A549 (cell line): ENCODE measurements at regions not wholly inside any gene's neighbourhood (a gene's known extent, or its start where the extent isn't known, plus 50 kb on each side); places are given as distances from the start of the nearest gene placed in this dataset.

Experiments used
- ATAC-seq, 2 experiments: fragments of 200-7000 bp in 1 of 2; fragments of >200 bp in 1 of 2; cut with Nextera tagmentation in 1 of 2; cut with Tn5 transposase in 1 of 2; 3 replicates each; pipeline versions ENCODE4 v1.8.0 to v1.9.1; 2018 to 2020; ENCODE audit warnings: mild to moderate bottlenecking in 1 of 2, moderate library complexity in 1 of 2
- CTCF ChIA-PET: fragments of 300-600 bp; sonication (Branson Sonifier 250); formaldehyde crosslinking; extraction: SDS; loops from one replicate; lab custom pipeline; 2021; ENCODE audit warnings: antibody characterized with exemption, inconsistent platforms; lab: Yijun Ruan, JAX
- POLR2A ChIA-PET: fragments of 350-600 bp; formaldehyde crosslinking; extraction: SDS; loops from one replicate; lab custom pipeline; 2021; ENCODE audit warnings: antibody characterized with exemption, inconsistent platforms; lab: Yijun Ruan, JAX
- DNase-seq, 2 experiments: peaks; one replicate each; pipeline versions ENCODE4 v3.0.0 to v3.0.0-alpha.2; 2011 to 2016; ENCODE audit warnings: low read depth in 1 of 2, low spot score in 1 of 2
- FAIRE-seq: peaks from 2 replicates; lab custom pipeline; 2011; peaks lifted over from hg19 to GRCh38; lab: Jason Lieb, UNC
- H3K27ac ChIP-seq, 2 experiments: fragments of >200 bp; sonication (Bioruptor Twin); formaldehyde crosslinking; 3 replicates each; pipeline ENCODE4 v1.5.1; 2016 to 2017
- H3K4me1 ChIP-seq: fragments of >200 bp; sonication (Bioruptor Twin); formaldehyde crosslinking; 3 replicates; pipeline ENCODE4 v1.6.1; 2016
- H3K4me2 ChIP-seq: fragments of >200 bp; sonication (Bioruptor Twin); formaldehyde crosslinking; 3 replicates; pipeline ENCODE4 v1.6.1; 2016
- H3K4me3 ChIP-seq: fragments of >200 bp; sonication (Bioruptor Twin); formaldehyde crosslinking; 3 replicates; pipeline ENCODE4 v1.5.1; 2016
- H3K9me3 ChIP-seq: fragments of >200 bp; sonication (Bioruptor Twin); formaldehyde crosslinking; 3 replicates; pipeline ENCODE4 v1.6.1; 2016
- BHLHE40 ChIP-seq: IDR thresholded peaks from 2 replicates; pipeline ENCODE4 v1.6.1; 2012; ENCODE audit warnings: low read depth, low read length, inconsistent platforms
- EHMT2 ChIP-seq: fragments of 200-600 bp; sonication (generic); IDR thresholded peaks from 2 replicates; pipeline ENCODE4 v1.6.1; 2016; ENCODE audit warnings: antibody characterized with exemption, low read depth, mild to moderate bottlenecking, moderate library complexity
- EP300 ChIP-seq, 2 experiments: fragments of >200 bp; sonication (Bioruptor Twin); formaldehyde crosslinking; IDR thresholded peaks; 2 replicates in 1 of 2; 3 replicates in 1 of 2; pipeline ENCODE4 v1.6.1; 2016 to 2017
- ESRRA ChIP-seq: fragments of 150-350 bp; IDR thresholded peaks from 2 replicates; pipeline ENCODE4 v1.6.1; 2014; ENCODE audit warnings: mild to moderate bottlenecking, low read length, borderline replicate concordance
- FOSL2 ChIP-seq, 2 experiments: fragments of 450-650 bp in 1 of 2; fragments of >200 bp in 1 of 2; sonication (Bioruptor Twin) in 1 of 2; formaldehyde crosslinking; IDR thresholded peaks; 2 replicates each; pipeline versions ENCODE4 v1.5.0 to v1.6.1; 2016 to 2020; ENCODE audit warnings: mild to moderate bottlenecking in 1 of 2, moderate library complexity in 1 of 2
- FOXS1 ChIP-seq: fragments of 250-450 bp; sonication (Bioruptor Pico); IDR thresholded peaks from 2 replicates; pipeline ENCODE4 v1.5.0; 2020; ENCODE audit warnings: mild to moderate bottlenecking, moderate library complexity
- HDAC2 ChIP-seq: fragments of 200-600 bp; sonication (generic); IDR thresholded peaks from 2 replicates; pipeline ENCODE4 v1.6.1; 2016
- HOXA7 ChIP-seq: fragments of 250-450 bp; sonication (Bioruptor Pico); IDR thresholded peaks from 2 replicates; pipeline ENCODE4 v1.5.0; 2020; ENCODE audit warnings: mild to moderate bottlenecking, moderate library complexity
- MAX ChIP-seq: IDR thresholded peaks from 2 replicates; pipeline ENCODE4 v1.6.1; 2012
- MYC ChIP-seq: IDR thresholded peaks from 2 replicates; pipeline ENCODE4 v1.6.1; 2012; ENCODE audit warnings: mild to moderate bottlenecking, inconsistent platforms, low read length, improper control_type of control experiment, borderline replicate concordance
- NR3C1 ChIP-seq: fragments of >200 bp; sonication (Bioruptor Twin); formaldehyde crosslinking; IDR thresholded peaks from 3 replicates; pipeline ENCODE4 v1.6.1; 2017
- PBX3 ChIP-seq: IDR thresholded peaks from 2 replicates; pipeline ENCODE4 v1.6.1; 2012
- PHF8 ChIP-seq: fragments of 200-600 bp; sonication (generic); IDR thresholded peaks from 2 replicates; pipeline ENCODE4 v1.6.1; 2016; ENCODE audit warnings: low read depth, mild to moderate bottlenecking, antibody characterized with exemption, moderate library complexity, borderline replicate concordance
- POLR2A ChIP-seq: IDR thresholded peaks from 2 replicates; pipeline ENCODE4 v1.6.1; 2012; ENCODE audit warnings: mild to moderate bottlenecking, low read length
- POLR2AphosphoS2 ChIP-seq: conservative IDR thresholded peaks from 2 replicates; pipeline ENCODE4 v1.6.1; 2012; ENCODE audit warnings: low read length, improper control_type of control experiment, inconsistent platforms
- RCOR1 ChIP-seq: fragments of 150-350 bp; IDR thresholded peaks from 2 replicates; pipeline ENCODE4 v1.6.1; 2014; ENCODE audit warnings: antibody characterized with exemption, low read length, low read depth
- REST ChIP-seq: fragments of 200-600 bp; sonication (generic); IDR thresholded peaks from 2 replicates; pipeline ENCODE4 v1.6.1; 2016; ENCODE audit warnings: antibody characterized with exemption, mild to moderate bottlenecking, moderate library complexity
- SMC3 ChIP-seq: fragments of >200 bp; sonication (Bioruptor Twin); formaldehyde crosslinking; IDR thresholded peaks from 3 replicates; pipeline ENCODE4 v1.6.1; 2018; ENCODE audit warnings: inconsistent platforms
- SREBF2 ChIP-seq: fragments of 450-650 bp; IDR thresholded peaks from 2 replicates; pipeline ENCODE4 v1.6.1; 2014; ENCODE audit warnings: mild to moderate bottlenecking, moderate library complexity
- ZFP36 ChIP-seq: fragments of 450-650 bp; IDR thresholded peaks from 2 replicates; pipeline ENCODE4 v1.6.1; 2014; ENCODE audit warnings: borderline replicate concordance; ENCODE audit not compliant: partially characterized antibody
- ZNF302 ChIP-seq: fragments of 250-450 bp; sonication (Bioruptor Pico); IDR thresholded peaks from 2 replicates; pipeline ENCODE4 v1.9.0; 2021; ENCODE audit warnings: inconsistent platforms, mild to moderate bottlenecking, moderate library complexity
- ZSCAN20 ChIP-seq: fragments of 250-450 bp; sonication (Bioruptor Pico); IDR thresholded peaks from 2 replicates; pipeline ENCODE4 v1.8.0; 2022; ENCODE audit warnings: mild to moderate bottlenecking, moderate library complexity
- WGBS: methylation state at CpG from one replicate; pipeline ENCODE4 v1.1.6; 2017; ENCODE audit errors: missing lambda C conversion rate; 5-methylcytosine and 5-hydroxymethylcytosine counted together
- TF ChIP-seq, protein P1 (sequence below): IDR thresholded peaks from 2 replicates; pipeline ENCODE4 v1.6.1; 2012; ENCODE audit warnings: low read depth, borderline replicate concordance
- TF ChIP-seq, protein P2 (sequence below): fragments of >200 bp; sonication (Bioruptor Twin); formaldehyde crosslinking; IDR thresholded peaks from 3 replicates; pipeline ENCODE4 v1.5.1; 2016
- TF ChIP-seq, protein P3 (sequence below): fragments of 250-450 bp; sonication (Bioruptor Pico); IDR thresholded peaks from 2 replicates; pipeline ENCODE4 v1.5.0; 2020; ENCODE audit warnings: low read depth, mild to moderate bottlenecking, moderate library complexity

DNA sequence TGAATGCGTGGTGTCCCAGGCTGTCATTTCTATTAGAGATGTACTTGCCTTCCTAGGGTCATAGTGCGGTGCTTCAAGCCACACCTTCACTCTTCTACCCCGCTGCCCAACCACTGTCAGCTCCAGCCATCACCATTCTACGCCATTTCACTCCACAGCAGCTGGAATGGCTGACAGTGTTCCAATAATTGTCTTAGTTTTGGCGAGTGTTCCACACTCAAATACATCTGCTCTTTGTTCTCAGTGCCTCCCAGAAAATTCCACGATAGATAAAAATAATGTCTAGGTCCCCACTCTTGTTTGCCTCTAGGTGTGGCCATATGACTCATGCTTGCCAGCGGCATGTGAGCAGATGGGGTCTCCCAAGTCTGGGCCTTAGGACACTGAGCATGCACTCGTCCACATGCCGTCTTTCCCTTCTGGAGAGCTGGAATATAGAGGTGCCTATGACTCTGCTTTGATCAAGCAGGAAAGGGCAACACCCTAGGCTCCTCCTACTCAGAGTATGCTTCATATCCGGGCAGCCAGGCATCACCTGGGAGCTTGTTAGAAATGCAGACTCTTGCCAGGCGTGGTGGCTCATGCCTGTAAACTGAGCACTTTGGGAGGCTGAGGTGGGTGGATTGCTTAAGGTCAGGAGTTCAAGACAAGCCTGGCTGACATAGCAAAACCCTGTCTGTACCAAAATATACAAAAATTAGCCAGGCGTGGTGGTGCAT lies 163.0 kb downstream of the BRMS1L start (continued):
- TF ChIP-seq REST = no peak
- no peak for TF ChIP-seq ZNF302 (CRISPR knock-in tag)
- TF ChIP-seq EP300 (IDR thresholded peaks at IDR 0.05) = no peak
- no peak for TF ChIP-seq PHF8
- TF ChIP-seq POLR2AphosphoS2 = no peak
- no peak for TF ChIP-seq MAX
- TF ChIP-seq, protein P1, sequence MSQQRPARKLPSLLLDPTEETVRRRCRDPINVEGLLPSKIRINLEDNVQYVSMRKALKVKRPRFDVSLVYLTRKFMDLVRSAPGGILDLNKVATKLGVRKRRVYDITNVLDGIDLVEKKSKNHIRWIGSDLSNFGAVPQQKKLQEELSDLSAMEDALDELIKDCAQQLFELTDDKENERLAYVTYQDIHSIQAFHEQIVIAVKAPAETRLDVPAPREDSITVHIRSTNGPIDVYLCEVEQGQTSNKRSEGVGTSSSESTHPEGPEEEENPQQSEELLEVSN = no peak
- no peak for TF ChIP-seq SREBF2
- no peak for TF ChIP-seq ZFP36
- no peak for TF ChIP-seq SMC3
- TF ChIP-seq RCOR1 = no peak

GRCh38 chr14:35988550-35988949 lies 162.4 kb downstream of the BRMS1L start:
- 0 out of 3 replicates have a peak, but pooled peaks cover 4% of the 10 kb centered on the region for H3K4me1 ChIP-seq
- ATAC-seq (no peak), DNase-seq (no peak), FAIRE-seq (no peak)
- H3K4me3 ChIP-seq = no peak overlapping the region
- H3K27ac ChIP-seq = no peak overlapping the region
- 64% methylated on average over 7 of the region's 7 CpGs for WGBS
- no peak overlapping the region for H3K4me2 ChIP-seq
- ChIA-PET CTCF (interaction anchor here (0.6 to 1.8 kb wide), 3 partner anchors 15 to 532 kb away, joined by 3 to 5 read pairs (median 4); partner anchors contain the start of gene NKX2-1), POLR2A (no interaction called here)
- no peaks in the 10 kb centered on the region for H3K9me3 ChIP-seq
- TF ChIP-seq, protein P2, sequence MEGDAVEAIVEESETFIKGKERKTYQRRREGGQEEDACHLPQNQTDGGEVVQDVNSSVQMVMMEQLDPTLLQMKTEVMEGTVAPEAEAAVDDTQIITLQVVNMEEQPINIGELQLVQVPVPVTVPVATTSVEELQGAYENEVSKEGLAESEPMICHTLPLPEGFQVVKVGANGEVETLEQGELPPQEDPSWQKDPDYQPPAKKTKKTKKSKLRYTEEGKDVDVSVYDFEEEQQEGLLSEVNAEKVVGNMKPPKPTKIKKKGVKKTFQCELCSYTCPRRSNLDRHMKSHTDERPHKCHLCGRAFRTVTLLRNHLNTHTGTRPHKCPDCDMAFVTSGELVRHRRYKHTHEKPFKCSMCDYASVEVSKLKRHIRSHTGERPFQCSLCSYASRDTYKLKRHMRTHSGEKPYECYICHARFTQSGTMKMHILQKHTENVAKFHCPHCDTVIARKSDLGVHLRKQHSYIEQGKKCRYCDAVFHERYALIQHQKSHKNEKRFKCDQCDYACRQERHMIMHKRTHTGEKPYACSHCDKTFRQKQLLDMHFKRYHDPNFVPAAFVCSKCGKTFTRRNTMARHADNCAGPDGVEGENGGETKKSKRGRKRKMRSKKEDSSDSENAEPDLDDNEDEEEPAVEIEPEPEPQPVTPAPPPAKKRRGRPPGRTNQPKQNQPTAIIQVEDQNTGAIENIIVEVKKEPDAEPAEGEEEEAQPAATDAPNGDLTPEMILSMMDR = no peak
- no peak for TF ChIP-seq HOXA7
- no peak for TF ChIP-seq ZFP36
- no peak for TF ChIP-seq PBX3
- no peak for TF ChIP-seq MYC
- no peak for TF ChIP-seq FOSL2 (IDR thresholded peaks at IDR 0.05)
- no peak for TF ChIP-seq FOSL2 (CRISPR knock-in tag; IDR thresholded peaks at IDR 0.05)
- no peak for TF ChIP-seq EHMT2
- TF ChIP-seq FOXS1 (CRISPR knock-in tag) = no peak
- TF ChIP-seq BHLHE40 = no peak
- no peak for TF ChIP-seq ZSCAN20 (CRISPR knock-in tag)
- no peak for TF ChIP-seq NR3C1
- TF ChIP-seq, protein P3, sequence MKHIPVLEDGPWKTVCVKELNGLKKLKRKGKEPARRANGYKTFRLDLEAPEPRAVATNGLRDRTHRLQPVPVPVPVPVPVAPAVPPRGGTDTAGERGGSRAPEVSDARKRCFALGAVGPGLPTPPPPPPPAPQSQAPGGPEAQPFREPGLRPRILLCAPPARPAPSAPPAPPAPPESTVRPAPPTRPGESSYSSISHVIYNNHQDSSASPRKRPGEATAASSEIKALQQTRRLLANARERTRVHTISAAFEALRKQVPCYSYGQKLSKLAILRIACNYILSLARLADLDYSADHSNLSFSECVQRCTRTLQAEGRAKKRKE = no peak
- no peak for TF ChIP-seq EP300 (IDR thresholded peaks at IDR 0.05)
- no peak for TF ChIP-seq HDAC2
- TF ChIP-seq REST = no peak
- no peak for TF ChIP-seq ESRRA
- no peak for TF ChIP-seq POLR2A
